ENCODE measurements at regions not wholly inside any gene's neighbourhood (a gene's known extent, or its start where the extent isn't known, plus 50 kb on each side); places are given as distances from the start of the nearest gene placed in this dataset.

DNA sequence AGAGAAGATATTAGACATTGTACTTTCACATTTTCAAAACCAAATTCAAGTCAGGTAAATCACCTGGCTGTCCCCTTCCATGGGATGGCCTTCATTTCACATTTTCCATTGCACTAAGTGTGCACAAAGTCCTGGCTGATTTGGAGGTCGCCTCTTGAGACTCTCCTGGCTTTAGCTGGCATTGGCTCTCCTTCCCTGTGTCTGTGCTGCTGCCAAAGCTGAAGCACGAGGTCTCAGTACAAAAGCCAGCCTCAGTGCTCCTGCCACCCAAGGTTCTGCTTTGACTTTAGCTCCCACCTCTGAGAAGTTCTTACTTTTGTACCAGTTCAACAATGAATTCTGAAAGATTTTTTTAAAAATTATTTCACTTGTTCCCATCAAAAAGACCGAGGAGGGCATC, 289.2 kb upstream of the CNR1 start:
- no peaks in the 10 kb centered on the region for H3K4me1 ChIP-seq (ENCODE audit: control insufficient read depth in 1 of 2, insufficient read depth in 2 of 2, low read length in 2 of 2)
- no peak for DNase-seq
- no peaks in the 10 kb centered on the region for H3K9me3 ChIP-seq (ENCODE audit: control insufficient read depth, low read length)
- intact Hi-C loops (cut with DNase I), result no loop called here
- peak; percentile 48 for ATAC-seq (ENCODE audit: low FRiP score)
- no peaks in the 10 kb centered on the region for H3K36me3 ChIP-seq (ENCODE audit: control insufficient read depth in 1 of 2, insufficient read depth in 2 of 2, low read length in 1 of 2)
- H3K27ac ChIP-seq (ENCODE audit: low read depth in 1 of 2, low read length in 2 of 2), result no peak overlapping the region
- H3K27me3 ChIP-seq (ENCODE audit: control insufficient read depth in 1 of 2, insufficient read depth in 2 of 2, low read length in 1 of 2), result no peaks in the 10 kb centered on the region
- no peak overlapping the region for H3K4me3 ChIP-seq (ENCODE audit: low read length in 2 of 2)
- 25 to 30% methylated on average over 3 of the region's 3 CpGs for WGBS, 2 donors

DNA sequence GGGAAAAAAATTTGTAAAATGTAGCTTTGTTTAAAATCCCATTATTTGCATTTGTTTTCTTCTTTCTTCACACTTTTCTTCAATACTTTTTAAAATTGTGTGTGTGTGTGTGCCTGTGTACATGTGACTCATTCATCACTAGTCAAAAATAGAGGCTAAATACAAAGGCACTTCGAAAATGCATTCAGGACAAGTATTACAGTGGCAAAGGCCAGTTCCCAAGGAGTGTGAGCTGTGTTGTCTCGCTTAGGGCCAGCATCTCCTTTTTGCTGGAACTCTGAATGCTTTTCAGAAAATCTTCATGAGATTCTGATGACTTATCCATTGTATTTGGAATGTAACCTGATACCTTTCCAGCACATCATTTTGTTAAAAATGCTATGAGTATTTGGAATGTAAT, 288.5 kb upstream of the CNR1 start:
- WGBS, 2 donors, result 39 to 49% methylated on average over 2 of the region's 2 CpGs

DNA sequence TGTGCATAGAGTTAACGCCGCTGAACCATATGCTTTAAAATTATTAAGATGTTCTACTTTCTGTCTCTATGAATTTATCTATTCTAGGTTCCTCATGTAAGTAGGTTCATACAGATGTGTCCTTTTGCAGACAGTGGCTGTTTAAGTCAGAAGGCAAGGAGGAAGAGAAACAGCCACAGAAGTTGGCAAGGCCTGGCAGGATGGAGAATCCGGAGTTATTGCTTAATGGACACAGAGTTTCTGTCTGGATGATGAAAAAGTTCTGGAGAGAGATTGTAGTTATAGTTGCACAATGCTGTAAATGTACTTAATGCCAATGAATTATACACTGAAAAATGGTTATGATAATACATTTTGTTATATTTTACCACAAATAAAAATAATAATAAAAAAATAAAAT, 283.6 kb upstream of the CNR1 start:
- ATAC-seq (ENCODE audit: low FRiP score) (no peak), DNase-seq (no peak)
- Histone ChIP-seq H3K27ac (ENCODE audit: low read depth in 1 of 2, low read length in 2 of 2) (no peak overlapping the region), H3K9me3 (ENCODE audit: control insufficient read depth, low read length) (no peaks in the 10 kb centered on the region), H3K4me3 (ENCODE audit: low read length in 2 of 2) (no peak overlapping the region), H3K4me1 (ENCODE audit: control insufficient read depth in 1 of 2, insufficient read depth in 2 of 2, low read length in 2 of 2) (no peaks in the 10 kb centered on the region), H3K36me3 (ENCODE audit: control insufficient read depth in 1 of 2, insufficient read depth in 2 of 2, low read length in 1 of 2) (no peaks in the 10 kb centered on the region), H3K27me3 (ENCODE audit: control insufficient read depth in 1 of 2, insufficient read depth in 2 of 2, low read length in 1 of 2) (no peaks in the 10 kb centered on the region)
- intact Hi-C loops (cut with DNase I), result no loop called here
- WGBS, 2 donors, result 85 to 90% methylated on average over 3 of the region's 3 CpGs

More for the DNA sequence above, 288.5 kb upstream of the CNR1 start:
- no peak for DNase-seq
- intact Hi-C loops (cut with DNase I), result no loop called here
- Histone ChIP-seq H3K9me3 (ENCODE audit: control insufficient read depth, low read length) (no peaks in the 10 kb centered on the region), H3K27me3 (ENCODE audit: control insufficient read depth in 1 of 2, insufficient read depth in 2 of 2, low read length in 1 of 2) (no peaks in the 10 kb centered on the region), H3K36me3 (ENCODE audit: control insufficient read depth in 1 of 2, insufficient read depth in 2 of 2, low read length in 1 of 2) (no peaks in the 10 kb centered on the region), H3K27ac (ENCODE audit: low read depth in 1 of 2, low read length in 2 of 2) (no peak overlapping the region), H3K4me3 (ENCODE audit: low read length in 2 of 2) (no peak overlapping the region), H3K4me1 (ENCODE audit: control insufficient read depth in 1 of 2, insufficient read depth in 2 of 2, low read length in 2 of 2) (no peaks in the 10 kb centered on the region)
- no peak for ATAC-seq (ENCODE audit: low FRiP score)

DNA sequence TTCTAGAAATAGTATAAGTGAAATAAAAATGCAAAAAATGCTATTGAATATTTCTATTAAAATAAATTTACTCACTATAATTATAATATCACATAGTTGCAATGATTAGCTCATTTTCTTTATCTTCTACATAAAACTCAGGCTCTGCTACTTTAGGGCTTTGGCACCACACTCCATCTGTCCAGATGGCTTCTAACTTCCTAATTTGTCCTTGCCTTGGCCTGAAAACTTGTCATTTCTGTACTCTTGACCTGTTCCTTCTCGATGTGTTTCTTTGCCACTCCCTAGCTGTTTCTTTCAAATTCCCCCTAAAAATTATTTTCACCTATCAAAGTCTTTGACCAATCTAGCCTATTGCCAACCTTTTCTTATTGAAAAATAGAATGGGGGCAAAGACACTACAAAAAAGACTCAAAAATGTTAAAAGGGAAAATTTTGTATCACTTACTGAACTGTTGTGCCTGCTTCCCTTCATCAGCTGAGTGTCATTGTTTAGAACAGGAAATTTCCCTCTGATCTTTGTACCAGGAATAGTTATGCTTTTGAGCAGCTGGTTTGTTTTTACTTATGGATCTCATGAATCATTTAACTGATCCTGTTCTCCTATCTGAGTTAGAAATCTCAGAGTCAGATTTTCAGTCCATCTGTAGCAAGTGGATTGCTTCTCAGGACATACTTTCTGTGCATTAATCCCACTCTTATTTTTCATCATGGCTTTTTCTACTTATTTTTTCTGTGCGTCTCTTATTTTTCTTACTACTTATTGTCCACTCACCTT, 279.2 kb upstream of the CNR1 start:
- H3K36me3 ChIP-seq (ENCODE audit: control insufficient read depth in 1 of 2, insufficient read depth in 2 of 2, low read length in 1 of 2), result no peaks in the 10 kb centered on the region
- intact Hi-C loops (cut with DNase I), result no loop called here
- no peak overlapping the region for H3K4me3 ChIP-seq (ENCODE audit: low read length in 2 of 2)
- no peaks in the 10 kb centered on the region for H3K27me3 ChIP-seq (ENCODE audit: control insufficient read depth in 1 of 2, insufficient read depth in 2 of 2, low read length in 1 of 2)
- no peak for ATAC-seq (ENCODE audit: low FRiP score)
- H3K4me1 ChIP-seq (ENCODE audit: control insufficient read depth in 1 of 2, insufficient read depth in 2 of 2, low read length in 2 of 2), result no peaks in the 10 kb centered on the region
- DNase-seq, result no peak
- WGBS, 2 donors, result 57 to 65% methylated on average over 2 of the region's 2 CpGs
- H3K9me3 ChIP-seq (ENCODE audit: control insufficient read depth, low read length), result no peaks in the 10 kb centered on the region
- no peak overlapping the region for H3K27ac ChIP-seq (ENCODE audit: low read depth in 1 of 2, low read length in 2 of 2)

DNA sequence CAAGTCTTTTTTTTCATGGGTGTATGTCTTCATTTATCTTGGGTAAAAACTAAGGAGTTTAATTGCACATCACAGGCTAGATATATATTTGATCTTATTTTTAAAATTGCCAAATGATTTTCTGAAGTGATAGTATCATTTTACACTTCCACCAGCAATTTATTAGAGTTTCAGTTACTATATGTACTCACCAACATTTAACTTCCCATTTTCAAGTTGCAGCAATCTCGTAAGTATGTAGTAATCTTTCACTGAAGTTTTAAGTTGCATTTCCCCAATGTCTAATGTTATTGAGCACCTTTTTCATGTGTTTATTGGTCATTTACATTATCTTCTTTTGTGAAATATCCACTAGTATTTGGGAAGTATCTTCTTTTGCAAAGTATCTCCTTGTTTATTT, 277.4 kb upstream of the CNR1 start:
- intact Hi-C loops (cut with DNase I), result no loop called here
- 82 to 89% methylated on average over 1 of the region's 1 CpG for WGBS, 2 donors
- no peaks in the 10 kb centered on the region for H3K9me3 ChIP-seq (ENCODE audit: control insufficient read depth, low read length)

DNA sequence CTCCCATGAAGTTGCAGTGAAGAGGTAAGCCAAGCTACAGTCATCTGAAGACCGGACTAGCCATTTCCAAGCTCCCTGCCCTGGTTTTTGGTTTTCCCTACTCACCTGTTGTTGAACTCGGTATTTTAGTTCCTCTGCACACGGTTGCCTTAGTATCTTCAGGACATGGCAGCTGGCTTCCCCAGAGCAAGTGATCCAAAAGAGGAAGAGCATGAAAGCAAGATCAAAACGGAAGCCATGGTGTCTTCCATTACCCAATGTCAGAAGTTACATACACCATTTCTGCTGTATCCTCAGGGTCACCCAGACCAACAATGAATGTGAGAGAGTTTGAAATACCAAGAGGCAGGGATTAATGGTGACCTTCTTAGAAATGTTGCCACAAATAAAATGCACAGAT, 276.6 kb upstream of the CNR1 start:
- 78 to 88% methylated on average over 4 of the region's 4 CpGs for WGBS, 2 donors
- Histone ChIP-seq H3K4me1 (ENCODE audit: control insufficient read depth in 1 of 2, insufficient read depth in 2 of 2, low read length in 2 of 2) (no peaks in the 10 kb centered on the region), H3K9me3 (ENCODE audit: control insufficient read depth, low read length) (no peaks in the 10 kb centered on the region), H3K27ac (ENCODE audit: low read depth in 1 of 2, low read length in 2 of 2) (no peak overlapping the region), H3K36me3 (ENCODE audit: control insufficient read depth in 1 of 2, insufficient read depth in 2 of 2, low read length in 1 of 2) (no peaks in the 10 kb centered on the region), H3K4me3 (ENCODE audit: low read length in 2 of 2) (no peak overlapping the region), H3K27me3 (ENCODE audit: control insufficient read depth in 1 of 2, insufficient read depth in 2 of 2, low read length in 1 of 2) (no peaks in the 10 kb centered on the region)
- ATAC-seq (ENCODE audit: low FRiP score) (no peak), DNase-seq (no peak)
- intact Hi-C loops (cut with DNase I), result no loop called here

More for the DNA sequence above, 277.4 kb upstream of the CNR1 start:
- no peak overlapping the region for H3K4me3 ChIP-seq (ENCODE audit: low read length in 2 of 2)
- no peak overlapping the region for H3K27ac ChIP-seq (ENCODE audit: low read depth in 1 of 2, low read length in 2 of 2)
- H3K4me1 ChIP-seq (ENCODE audit: control insufficient read depth in 1 of 2, insufficient read depth in 2 of 2, low read length in 2 of 2), result no peaks in the 10 kb centered on the region
- ATAC-seq (ENCODE audit: low FRiP score), result no peak
- H3K36me3 ChIP-seq (ENCODE audit: control insufficient read depth in 1 of 2, insufficient read depth in 2 of 2, low read length in 1 of 2), result no peaks in the 10 kb centered on the region
- no peak for DNase-seq
- no peaks in the 10 kb centered on the region for H3K27me3 ChIP-seq (ENCODE audit: control insufficient read depth in 1 of 2, insufficient read depth in 2 of 2, low read length in 1 of 2)

DNA sequence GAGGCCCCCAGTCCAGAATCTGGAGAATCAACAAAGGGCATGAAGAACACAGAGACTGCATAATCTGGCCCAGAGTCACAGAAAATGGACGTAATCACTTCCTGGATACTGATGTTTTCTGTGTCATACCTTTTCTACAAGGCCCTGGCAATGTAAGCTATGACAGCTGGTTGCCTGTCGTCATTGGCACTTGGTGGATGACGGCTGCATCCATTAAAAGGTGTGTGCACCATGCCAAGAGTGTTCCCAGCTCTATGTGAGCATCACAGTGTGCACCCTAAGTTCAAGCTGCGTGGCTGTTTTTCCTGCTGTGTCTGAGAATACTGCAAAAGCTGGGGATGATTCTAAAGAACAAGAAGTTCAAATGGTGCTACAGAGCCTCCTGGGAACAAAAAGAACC, 275.2 kb upstream of the CNR1 start:
- WGBS, 2 donors, result 77 to 80% methylated on average over 4 of the region's 4 CpGs
- no peaks in the 10 kb centered on the region for H3K9me3 ChIP-seq (ENCODE audit: control insufficient read depth, low read length)
- no peaks in the 10 kb centered on the region for H3K4me1 ChIP-seq (ENCODE audit: control insufficient read depth in 1 of 2, insufficient read depth in 2 of 2, low read length in 2 of 2)
- no peak overlapping the region for H3K4me3 ChIP-seq (ENCODE audit: low read length in 2 of 2)
- no peak for DNase-seq
- intact Hi-C loops (cut with DNase I), result no loop called here
- no peaks in the 10 kb centered on the region for H3K27me3 ChIP-seq (ENCODE audit: control insufficient read depth in 1 of 2, insufficient read depth in 2 of 2, low read length in 1 of 2)
- no peak overlapping the region for H3K27ac ChIP-seq (ENCODE audit: low read depth in 1 of 2, low read length in 2 of 2)
- no peaks in the 10 kb centered on the region for H3K36me3 ChIP-seq (ENCODE audit: control insufficient read depth in 1 of 2, insufficient read depth in 2 of 2, low read length in 1 of 2)
- ATAC-seq (ENCODE audit: low FRiP score), result no peak

DNA sequence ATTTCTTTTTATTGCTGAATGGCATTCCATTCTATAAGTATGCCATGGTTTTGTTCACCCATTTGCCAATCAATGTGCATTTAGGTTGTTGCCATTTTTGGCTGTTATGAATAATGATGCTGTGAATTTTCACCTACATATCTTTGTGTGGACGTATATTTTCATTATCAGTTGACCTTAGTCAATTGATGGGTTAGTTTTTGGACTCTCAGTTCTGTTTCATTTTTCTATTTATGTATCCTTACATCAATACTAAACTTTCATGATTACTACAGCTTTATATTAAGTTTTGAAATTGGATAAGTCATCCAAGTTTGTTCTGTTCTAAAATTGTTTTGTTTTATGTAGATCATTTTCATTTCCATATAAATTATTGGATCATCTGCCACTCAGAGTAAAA, 261.9 kb upstream of the CNR1 start:
- Histone ChIP-seq H3K4me1 (ENCODE audit: control insufficient read depth in 1 of 2, insufficient read depth in 2 of 2, low read length in 2 of 2) (no peaks in the 10 kb centered on the region), H3K27me3 (ENCODE audit: control insufficient read depth in 1 of 2, insufficient read depth in 2 of 2, low read length in 1 of 2) (no peaks in the 10 kb centered on the region), H3K9me3 (ENCODE audit: control insufficient read depth, low read length) (no peaks in the 10 kb centered on the region), H3K4me3 (ENCODE audit: low read length in 2 of 2) (no peak overlapping the region), H3K27ac (ENCODE audit: low read depth in 1 of 2, low read length in 2 of 2) (no peak overlapping the region), H3K36me3 (ENCODE audit: control insufficient read depth in 1 of 2, insufficient read depth in 2 of 2, low read length in 1 of 2) (no peaks in the 10 kb centered on the region)
- WGBS, 2 donors, result 71 to 72% methylated on average over 1 of the region's 1 CpG
- ATAC-seq (ENCODE audit: low FRiP score) (no peak), DNase-seq (no peak)
- intact Hi-C loops (cut with DNase I), result no loop called here

DNA sequence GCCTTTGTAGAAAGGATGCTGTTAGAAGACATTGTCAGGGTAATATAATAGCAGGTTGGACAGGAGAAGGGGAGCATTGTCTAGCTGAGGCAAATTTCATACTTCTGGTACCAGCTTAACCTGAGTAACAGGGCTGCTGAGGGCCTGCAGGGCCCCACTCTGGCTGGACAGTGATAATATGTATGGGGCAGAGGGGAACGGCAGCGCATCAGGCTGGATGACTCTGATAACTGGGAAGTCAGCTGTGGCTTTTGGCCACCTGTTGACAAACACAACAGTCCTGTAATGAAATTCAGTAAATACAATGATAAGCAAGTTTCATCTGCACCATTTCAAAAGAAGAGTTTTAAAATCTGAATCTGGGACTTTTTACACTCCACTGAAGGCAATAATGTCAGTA, 259.9 kb upstream of the CNR1 start:
- no peaks in the 10 kb centered on the region for H3K4me1 ChIP-seq (ENCODE audit: control insufficient read depth in 1 of 2, insufficient read depth in 2 of 2, low read length in 2 of 2)
- H3K36me3 ChIP-seq (ENCODE audit: control insufficient read depth in 1 of 2, insufficient read depth in 2 of 2, low read length in 1 of 2), result no peaks in the 10 kb centered on the region
- H3K27ac ChIP-seq (ENCODE audit: low read depth in 1 of 2, low read length in 2 of 2), result no peak overlapping the region
- no peaks in the 10 kb centered on the region for H3K9me3 ChIP-seq (ENCODE audit: control insufficient read depth, low read length)
- ATAC-seq (ENCODE audit: low FRiP score), result no peak
- H3K27me3 ChIP-seq (ENCODE audit: control insufficient read depth in 1 of 2, insufficient read depth in 2 of 2, low read length in 1 of 2), result no peaks in the 10 kb centered on the region
- intact Hi-C loops (cut with DNase I), result no loop called here
- WGBS, 2 donors, result 88 to 95% methylated on average over 2 of the region's 2 CpGs
- no peak for DNase-seq
- H3K4me3 ChIP-seq (ENCODE audit: low read length in 2 of 2), result no peak overlapping the region

Measured in aorta (tissue), 5 donors.